Fibroblast of the aortic adventitia (primary cell): ENCODE measurements at regions not wholly inside any gene's neighbourhood (a gene's known extent, or its start where the extent isn't known, plus 50 kb on each side); places are given as distances from the start of the nearest gene placed in this dataset.

Source experiments
- DNase-seq: peaks from one replicate; pipeline ENCODE4 v3.0.0-alpha.2; 2010; ENCODE audit warnings: low read depth
- H3K4me3 ChIP-seq: 2 replicates; pipeline ENCODE4 v1.5.1; 2011; ENCODE audit warnings: low read depth, mild to moderate bottlenecking, control low read depth, low read length, moderate library complexity
- TF ChIP-seq, protein P1 (sequence below): IDR thresholded peaks from 2 replicates; pipeline ENCODE4 v1.5.1; 2011; ENCODE audit warnings: mild to moderate bottlenecking, low read length, control low read depth, inconsistent platforms; ENCODE audit not compliant: insufficient read depth

DNA sequence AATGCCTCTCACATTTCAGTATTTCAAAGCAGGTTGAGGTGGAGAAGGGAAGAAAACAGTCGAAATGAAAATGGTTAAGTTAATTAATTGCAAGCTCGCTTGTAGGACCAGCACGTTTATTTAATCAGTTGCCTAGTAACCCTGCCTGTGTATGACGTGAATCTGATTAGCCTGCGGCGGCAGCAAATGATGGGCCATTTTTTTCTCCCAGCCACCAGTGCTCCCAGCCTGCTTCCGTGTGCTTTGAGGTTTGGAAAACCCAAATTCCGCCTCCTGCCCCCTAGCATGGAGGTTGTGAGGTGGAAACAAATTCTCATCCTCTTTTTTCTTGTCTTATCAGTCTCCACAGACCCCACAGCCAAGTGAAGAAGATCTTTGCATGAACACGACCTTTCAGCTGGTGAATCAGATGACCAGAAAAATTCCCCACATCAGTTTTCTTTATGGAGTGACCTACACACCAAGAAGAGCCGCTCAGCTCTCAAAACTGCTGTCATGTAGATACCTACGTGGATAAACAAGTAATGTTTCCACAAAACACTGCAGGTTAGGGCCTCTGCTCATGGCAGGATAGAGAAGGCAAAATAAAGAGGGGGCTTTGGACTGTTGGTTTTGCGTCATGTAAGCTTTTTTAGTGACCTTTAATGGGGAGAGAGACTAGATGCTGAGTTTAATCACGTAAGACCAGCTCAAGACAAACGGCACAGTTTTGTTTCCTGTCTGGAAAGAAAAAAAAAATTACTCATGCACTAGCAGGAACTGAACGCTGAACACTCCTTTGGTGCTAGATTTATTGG lies 572.9 kb upstream of the NOX3 start:
- no peak overlapping the region for H3K4me3 ChIP-seq
- TF ChIP-seq, protein P1, sequence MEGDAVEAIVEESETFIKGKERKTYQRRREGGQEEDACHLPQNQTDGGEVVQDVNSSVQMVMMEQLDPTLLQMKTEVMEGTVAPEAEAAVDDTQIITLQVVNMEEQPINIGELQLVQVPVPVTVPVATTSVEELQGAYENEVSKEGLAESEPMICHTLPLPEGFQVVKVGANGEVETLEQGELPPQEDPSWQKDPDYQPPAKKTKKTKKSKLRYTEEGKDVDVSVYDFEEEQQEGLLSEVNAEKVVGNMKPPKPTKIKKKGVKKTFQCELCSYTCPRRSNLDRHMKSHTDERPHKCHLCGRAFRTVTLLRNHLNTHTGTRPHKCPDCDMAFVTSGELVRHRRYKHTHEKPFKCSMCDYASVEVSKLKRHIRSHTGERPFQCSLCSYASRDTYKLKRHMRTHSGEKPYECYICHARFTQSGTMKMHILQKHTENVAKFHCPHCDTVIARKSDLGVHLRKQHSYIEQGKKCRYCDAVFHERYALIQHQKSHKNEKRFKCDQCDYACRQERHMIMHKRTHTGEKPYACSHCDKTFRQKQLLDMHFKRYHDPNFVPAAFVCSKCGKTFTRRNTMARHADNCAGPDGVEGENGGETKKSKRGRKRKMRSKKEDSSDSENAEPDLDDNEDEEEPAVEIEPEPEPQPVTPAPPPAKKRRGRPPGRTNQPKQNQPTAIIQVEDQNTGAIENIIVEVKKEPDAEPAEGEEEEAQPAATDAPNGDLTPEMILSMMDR, result no peak
- no peak for DNase-seq

DNA sequence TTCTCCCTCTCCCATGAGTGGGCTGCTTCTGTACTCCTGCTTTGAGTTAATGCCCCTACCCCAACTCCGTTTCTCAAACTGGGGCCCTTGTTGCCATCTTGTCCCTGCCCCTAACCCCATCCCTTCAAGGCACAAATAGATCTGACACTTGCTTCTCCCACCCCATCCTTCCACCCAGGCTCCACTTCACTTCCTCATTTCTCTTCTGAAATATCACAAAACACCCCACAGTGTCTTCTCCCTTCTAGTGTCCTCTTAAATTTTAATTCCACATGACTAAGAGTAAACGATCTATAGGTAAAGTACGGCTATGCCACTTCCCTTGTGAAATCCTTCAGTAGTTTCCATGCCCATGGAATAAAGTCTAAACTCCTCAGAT lies 571.6 kb upstream of the NOX3 start:
- TF ChIP-seq, protein P1, result no peak
- no peak overlapping the region for H3K4me3 ChIP-seq
- no peak for DNase-seq

DNA sequence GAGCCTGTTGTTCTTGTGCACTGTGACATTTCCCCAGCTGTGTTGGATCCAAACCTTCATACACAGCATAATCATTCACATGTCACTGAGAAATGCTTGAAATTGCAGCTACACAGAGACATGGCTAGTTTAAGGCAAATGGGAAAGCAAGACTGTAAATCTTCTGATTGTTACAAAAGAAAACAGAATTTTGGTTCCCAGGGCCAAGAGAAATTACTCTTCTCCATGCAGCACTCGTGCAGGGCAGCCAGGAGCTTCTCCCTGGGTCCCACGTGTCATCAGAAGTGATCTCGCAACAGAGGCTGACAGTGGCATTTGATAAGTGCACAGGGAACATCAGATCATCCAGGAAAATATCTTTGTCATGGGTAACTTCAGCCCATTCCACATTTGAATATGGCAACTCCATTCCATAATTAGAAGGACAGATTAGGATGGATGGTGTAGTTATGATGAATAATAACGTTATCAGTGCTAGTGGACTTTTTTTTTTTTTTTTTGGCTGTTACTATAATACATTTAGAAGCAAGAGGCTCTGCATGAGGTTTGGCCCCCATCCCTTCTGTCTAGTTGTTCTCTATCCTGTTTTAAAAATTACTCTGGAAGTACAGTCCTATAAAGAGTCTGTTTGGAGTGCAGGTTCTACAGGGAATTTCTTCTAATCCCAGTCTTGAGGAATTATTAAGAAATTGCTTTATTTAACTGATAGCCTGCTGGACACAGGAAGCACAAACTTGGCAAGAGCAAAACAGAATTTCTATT lies 571.0 kb upstream of the NOX3 start:
- TF ChIP-seq, protein P1, result no peak
- DNase-seq, result peak; percentile 39
- no peak overlapping the region for H3K4me3 ChIP-seq

DNA sequence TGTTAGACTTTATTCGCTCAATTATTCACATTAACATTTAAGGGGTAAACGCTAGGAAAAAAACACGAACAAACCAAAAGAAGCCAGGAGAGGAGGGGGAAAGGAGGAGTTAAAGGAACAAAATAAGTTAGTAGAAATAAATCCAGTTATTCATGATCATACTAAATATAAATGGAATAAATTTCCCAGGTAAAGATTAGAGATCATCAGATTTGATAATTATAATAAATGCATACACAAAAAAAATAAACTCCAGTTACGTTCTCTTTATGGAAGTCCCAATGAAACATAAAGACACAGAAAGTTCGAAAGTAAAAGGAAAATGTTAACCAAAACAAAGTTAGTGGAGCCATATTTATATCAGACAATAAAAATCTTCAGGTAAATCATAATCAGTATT lies 568.7 kb upstream of the NOX3 start:
- TF ChIP-seq, protein P1, result no peak
- DNase-seq, result no peak
- H3K4me3 ChIP-seq, result no peak overlapping the region

DNA sequence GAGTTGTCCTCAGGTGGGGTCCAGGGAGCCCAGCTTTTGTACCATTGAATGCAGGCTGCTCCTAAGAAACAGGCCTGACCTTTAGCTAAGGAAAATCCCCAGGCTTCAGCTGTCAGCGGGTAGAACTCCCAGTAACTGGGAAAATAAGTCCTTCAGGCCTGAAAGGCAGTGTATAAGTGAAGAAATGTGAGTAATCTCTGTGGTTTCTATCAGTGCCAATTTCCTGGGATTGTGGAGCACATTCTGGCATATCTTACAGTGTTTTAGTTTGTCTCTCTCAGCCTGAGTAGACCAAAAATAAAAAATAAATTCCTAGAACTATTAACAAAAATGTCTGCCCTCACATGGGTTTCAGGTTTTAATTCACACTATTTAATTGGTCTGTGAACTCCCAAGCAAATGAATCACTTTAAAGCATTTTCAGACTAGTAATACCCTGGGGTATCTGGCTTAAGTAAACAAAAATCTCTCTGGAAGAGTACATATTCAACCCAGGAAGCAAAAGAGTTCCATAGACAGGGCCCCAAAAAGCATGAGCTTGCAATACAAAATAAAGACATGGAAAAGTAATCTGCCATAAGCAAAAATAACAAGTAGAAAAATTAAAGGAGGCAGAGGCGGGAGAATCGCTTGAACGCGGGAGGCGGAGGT lies 566.2 kb upstream of the NOX3 start:
- TF ChIP-seq, protein P1, result no peak
- peak; percentile 87 for DNase-seq

DNA sequence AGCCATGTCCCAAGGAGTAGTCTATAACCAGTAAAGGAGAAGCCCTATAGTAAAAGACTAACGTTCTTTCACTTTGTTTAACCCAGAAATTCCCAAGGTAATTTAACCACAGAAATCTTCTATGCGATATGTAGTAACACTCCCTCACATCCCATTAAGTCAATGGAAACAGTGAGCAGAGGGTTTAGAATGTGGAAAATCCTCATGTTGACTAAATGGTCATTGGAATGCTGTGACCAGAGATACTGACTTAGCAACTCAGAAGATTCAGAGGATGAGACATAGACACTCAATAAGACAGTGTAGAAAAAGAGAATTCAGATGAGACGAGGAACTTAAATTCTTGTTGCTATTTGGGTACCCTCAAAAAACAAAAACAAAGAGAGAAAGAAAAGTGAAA lies 562.2 kb upstream of the NOX3 start:
- no peak overlapping the region for H3K4me3 ChIP-seq
- TF ChIP-seq, protein P1, result no peak
- peak; percentile 6 for DNase-seq

More for the DNA sequence above, 566.2 kb upstream of the NOX3 start:
- H3K4me3 ChIP-seq, result no peak overlapping the region
